NCI-H187 treated with DMSO at 0.1 percent for 48 hours (cell line): ENCODE measurements at regions not wholly inside any gene's neighbourhood (a gene's known extent, or its start where the extent isn't known, plus 50 kb on each side); places are given as distances from the start of the nearest gene placed in this dataset.

Source experiments
- DNase-seq: peaks from one replicate; lab custom pipeline; 2025; lab: John Stamatoyannopoulos, UW

GRCh38 chr1:83574791-83575190 is 424.1 kb downstream of the TTLL7 start:
- no peak for DNase-seq

GRCh38 chr1:83573776-83574175 is 425.2 kb downstream of the TTLL7 start:
- DNase-seq, result no peak

GRCh38 chr1:83571536-83571935 is 427.4 kb downstream of the TTLL7 start:
- no peak for DNase-seq

GRCh38 chr1:83561346-83561745 is 437.6 kb downstream of the TTLL7 start:
- DNase-seq, result no peak

- DNase-seq, result no peak
These were observed 439.6 kb downstream of the TTLL7 start for GRCh38 chr1:83559129-83559840.

- no peak for DNase-seq
These were observed 443.1 kb downstream of the TTLL7 start for GRCh38 chr1:83555871-83556270.

- DNase-seq, result no peak
These were observed 444.8 kb downstream of the TTLL7 start for GRCh38 chr1:83554174-83554573.

- DNase-seq, result no peak
These were observed 446.1 kb downstream of the TTLL7 start for GRCh38 chr1:83552820-83553219.

GRCh38 chr1:83548311-83548710 is 450.6 kb downstream of the TTLL7 start:
- no peak for DNase-seq

GRCh38 chr1:83547901-83548300 is 451.0 kb downstream of the TTLL7 start:
- DNase-seq, result no peak

- no peak for DNase-seq
These were observed 452.1 kb downstream of the TTLL7 start for GRCh38 chr1:83546874-83547273.

GRCh38 chr1:83545066-83545862 is 453.7 kb downstream of the TTLL7 start:
- no peak for DNase-seq

GRCh38 chr1:83543222-83543973 is 455.5 kb downstream of the TTLL7 start:
- DNase-seq, result no peak

- no peak for DNase-seq
These were observed 467.2 kb downstream of the TTLL7 start for GRCh38 chr1:83531521-83532309.

GRCh38 chr1:83530506-83530905 is 468.4 kb downstream of the TTLL7 start:
- no peak for DNase-seq

GRCh38 chr1:83527987-83528386 is 470.9 kb downstream of the TTLL7 start:
- DNase-seq, result no peak

GRCh38 chr1:83520797-83521196 is 478.1 kb downstream of the TTLL7 start:
- DNase-seq, result no peak

GRCh38 chr1:83516369-83516768 is 482.6 kb downstream of the TTLL7 start:
- no peak for DNase-seq

- no peak for DNase-seq
These were observed 483.3 kb downstream of the TTLL7 start for GRCh38 chr1:83515578-83516154.

GRCh38 chr1:83512373-83513193 is 486.3 kb downstream of the TTLL7 start:
- no peak for DNase-seq
